GM19397 (cell line): ENCODE measurements at regions not wholly inside any gene's neighbourhood (a gene's known extent, or its start where the extent isn't known, plus 50 kb on each side); places are given as distances from the start of the nearest gene placed in this dataset.

ENCODE experiments used
- ATAC-seq: cut with Tn5 transposase; IDR thresholded peaks from one replicate; pipeline ENCODE4 v1.9.1; 2021; ENCODE audit warnings: mild to moderate bottlenecking, moderate library complexity; ENCODE audit not compliant: unreplicated experiment

GRCh38 chr11:15532432-15532831, 417.7 kb downstream of the INSC start:
- no peak for ATAC-seq

- ATAC-seq: no peak
Measured at GRCh38 chr11:15534266-15534665, 419.5 kb downstream of the INSC start.

- ATAC-seq: no peak
Measured at GRCh38 chr11:15535414-15535813, 420.7 kb downstream of the INSC start.

GRCh38 chr11:15536438-15536837, 421.7 kb downstream of the INSC start:
- ATAC-seq: no peak

- ATAC-seq: no peak
Measured at GRCh38 chr11:15539645-15540044, 424.9 kb downstream of the INSC start.

GRCh38 chr11:15541079-15541478, 426.4 kb downstream of the INSC start:
- no peak for ATAC-seq

- no peak for ATAC-seq
Measured at GRCh38 chr11:15544353-15544752, 429.6 kb downstream of the INSC start.

- no peak for ATAC-seq
Measured at GRCh38 chr11:15547685-15548084, 433.0 kb downstream of the INSC start.

- no peak for ATAC-seq
Measured at GRCh38 chr11:15551901-15552851, 437.5 kb downstream of the INSC start.

- no peak for ATAC-seq
Measured at GRCh38 chr11:15555161-15555560, 440.4 kb downstream of the INSC start.

- ATAC-seq: no peak
Measured at GRCh38 chr11:15557457-15558230, 442.9 kb downstream of the INSC start.

- ATAC-seq: no peak
Measured at GRCh38 chr11:15558513-15559181, 443.9 kb downstream of the INSC start.

GRCh38 chr11:15560689-15561467, 446.2 kb downstream of the INSC start:
- ATAC-seq: no peak

- no peak for ATAC-seq
Measured at GRCh38 chr11:15562230-15562629, 447.5 kb downstream of the INSC start.

- ATAC-seq: no peak
Measured at GRCh38 chr11:15563054-15563453, 448.3 kb downstream of the INSC start.

- ATAC-seq: no peak
Measured at GRCh38 chr11:15565880-15566279, 451.2 kb downstream of the INSC start.

GRCh38 chr11:15568440-15568839, 453.7 kb downstream of the INSC start:
- ATAC-seq: no peak

GRCh38 chr11:15569305-15570025, 454.7 kb downstream of the INSC start:
- ATAC-seq: no peak

GRCh38 chr11:15575409-15575808, 460.7 kb downstream of the INSC start:
- ATAC-seq: no peak

GRCh38 chr11:15576769-15577168, 462.0 kb downstream of the INSC start:
- no peak for ATAC-seq
